ENCODE measurements at regions not wholly inside any gene's neighbourhood (a gene's known extent, or its start where the extent isn't known, plus 50 kb on each side); places are given as distances from the start of the nearest gene placed in this dataset.

- no peak for DNase-seq
These were observed 411.7 kb downstream of the DMAC1 start for GRCh38 chr9:7387840-7388239.

GRCh38 chr9:7382304-7382703 is 417.3 kb downstream of the DMAC1 start:
- no peak for DNase-seq

GRCh38 chr9:7377489-7377888 is 422.1 kb downstream of the DMAC1 start:
- no peak for DNase-seq

- peak; percentile 23 for DNase-seq
These were observed 422.7 kb downstream of the DMAC1 start for GRCh38 chr9:7376833-7377232.

- no peak for DNase-seq
These were observed 423.4 kb downstream of the DMAC1 start for GRCh38 chr9:7376213-7376612.

GRCh38 chr9:7375013-7375511 is 424.5 kb downstream of the DMAC1 start:
- DNase-seq, result peak; percentile 92

- no peak for DNase-seq
These were observed 428.6 kb downstream of the DMAC1 start for GRCh38 chr9:7370988-7371387.

- DNase-seq, result no peak
These were observed 429.2 kb downstream of the DMAC1 start for GRCh38 chr9:7370381-7370780.

- no peak for DNase-seq
These were observed 430.2 kb downstream of the DMAC1 start for GRCh38 chr9:7369384-7369821.

- DNase-seq, result peak; percentile 49
These were observed 430.9 kb downstream of the DMAC1 start for GRCh38 chr9:7368410-7369292.

GRCh38 chr9:7367726-7368125 is 431.9 kb downstream of the DMAC1 start:
- DNase-seq, result no peak

- no peak for DNase-seq
These were observed 433.5 kb downstream of the DMAC1 start for GRCh38 chr9:7366121-7366520.

GRCh38 chr9:7363777-7364477 is 435.7 kb downstream of the DMAC1 start:
- no peak for DNase-seq

- no peak for DNase-seq
These were observed 439.1 kb downstream of the DMAC1 start for GRCh38 chr9:7360513-7360912.

- no peak for DNase-seq
These were observed 440.7 kb downstream of the DMAC1 start for GRCh38 chr9:7358876-7359275.

- DNase-seq, result no peak
These were observed 444.9 kb downstream of the DMAC1 start for GRCh38 chr9:7354704-7355103.

- DNase-seq, result no peak
These were observed 450.9 kb downstream of the DMAC1 start for GRCh38 chr9:7348692-7349091.

GRCh38 chr9:7347556-7347955 is 452.0 kb downstream of the DMAC1 start:
- DNase-seq, result no peak

- DNase-seq, result no peak
These were observed 453.4 kb downstream of the DMAC1 start for GRCh38 chr9:7346144-7346543.

GRCh38 chr9:7342736-7343135 is 456.8 kb downstream of the DMAC1 start:
- DNase-seq, result no peak

GRCh38 chr9:7342229-7342628 is 457.3 kb downstream of the DMAC1 start:
- no peak for DNase-seq

GRCh38 chr9:7341571-7341970 is 458.0 kb downstream of the DMAC1 start:
- no peak for DNase-seq

- DNase-seq, result no peak
These were observed 459.1 kb downstream of the DMAC1 start for GRCh38 chr9:7340451-7340850.
